Muscle layer of colon (tissue), 2 donors: ENCODE measurements at regions not wholly inside any gene's neighbourhood (a gene's known extent, or its start where the extent isn't known, plus 50 kb on each side); places are given as distances from the start of the nearest gene placed in this dataset.

Source experiments
- H3K27ac ChIP-seq: one replicate; pipeline ENCODE4 v1.7.0; 2013; ENCODE audit warnings: low read depth, mild to moderate bottlenecking, low read length, moderate library complexity
- H3K27me3 ChIP-seq, 2 donors: one replicate each; pipeline ENCODE4 v1.7.0; 2013; ENCODE audit warnings: low read length in 2 of 2, mild to moderate bottlenecking in 2 of 2; ENCODE audit not compliant: insufficient read depth in 2 of 2, control insufficient read depth in 1 of 2
- H3K36me3 ChIP-seq: one replicate; pipeline ENCODE4 v1.7.0; 2013; ENCODE audit warnings: mild to moderate bottlenecking, low read length; ENCODE audit not compliant: insufficient read depth
- H3K4me1 ChIP-seq: one replicate; pipeline ENCODE4 v1.7.0; 2013; ENCODE audit warnings: mild to moderate bottlenecking, low read length; ENCODE audit not compliant: insufficient read depth
- H3K4me3 ChIP-seq, 2 donors: one replicate each; pipeline ENCODE4 v1.7.0; 2013; ENCODE audit warnings: low read length in 2 of 2, low read depth in 1 of 2, mild to moderate bottlenecking in 1 of 2, moderate library complexity in 1 of 2
- H3K9ac ChIP-seq: one replicate; pipeline ENCODE4 v1.7.0; 2013; ENCODE audit warnings: low read length
- H3K9me3 ChIP-seq: one replicate; pipeline ENCODE4 v1.7.0; 2013; ENCODE audit warnings: mild to moderate bottlenecking, low read length
- donor health status: abdominal sarcoma.
- donor health status: Adenocarcinoma of cecum.

- Histone ChIP-seq H3K4me3 (no peak overlapping the region), H3K9ac (no peak overlapping the region), H3K36me3 (no peaks in the 10 kb centered on the region), H3K9me3 (no peaks in the 10 kb centered on the region), H3K27ac (no peak overlapping the region), H3K4me1 (peaks cover 6% of the 10 kb centered on the region), H3K27me3 (no peaks in the 10 kb centered on the region)
Measured at GRCh38 chr11:11022125-11022730, 164.4 kb upstream of the ZBED5 start.

- H3K36me3 ChIP-seq, result no peaks in the 10 kb centered on the region
- H3K4me3 ChIP-seq, result no peak overlapping the region
Measured at GRCh38 chr11:11021563-11021962, 163.7 kb upstream of the ZBED5 start.

GRCh38 chr11:11020747-11021149 is 162.9 kb upstream of the ZBED5 start:
- Histone ChIP-seq H3K9ac (no peak overlapping the region), H3K36me3 (no peaks in the 10 kb centered on the region), H3K27me3 (no peaks in the 10 kb centered on the region), H3K4me1 (peaks cover 6% of the 10 kb centered on the region), H3K9me3 (no peaks in the 10 kb centered on the region), H3K27ac (no peak overlapping the region), H3K4me3 (no peak overlapping the region)

More at GRCh38 chr11:11021563-11021962, 163.7 kb upstream of the ZBED5 start:
- Histone ChIP-seq H3K9ac (no peak overlapping the region), H3K27me3 (no peaks in the 10 kb centered on the region), H3K4me1 (peaks cover 6% of the 10 kb centered on the region), H3K9me3 (no peaks in the 10 kb centered on the region), H3K27ac (no peak overlapping the region)

- Histone ChIP-seq H3K9ac (no peak overlapping the region), H3K27ac (no peak overlapping the region), H3K4me3 (no peak overlapping the region), H3K4me1 (peaks cover 6% of the 10 kb centered on the region), H3K27me3 (no peaks in the 10 kb centered on the region), H3K36me3 (no peaks in the 10 kb centered on the region), H3K9me3 (no peaks in the 10 kb centered on the region)
Measured at GRCh38 chr11:11020219-11020726, 162.4 kb upstream of the ZBED5 start.

- Histone ChIP-seq H3K4me3 (no peak overlapping the region), H3K9me3 (no peaks in the 10 kb centered on the region), H3K27ac (no peak overlapping the region), H3K4me1 (peaks cover 6% of the 10 kb centered on the region), H3K27me3 (no peaks in the 10 kb centered on the region), H3K9ac (no peak overlapping the region), H3K36me3 (no peaks in the 10 kb centered on the region)
Measured at GRCh38 chr11:11016943-11017342, 159.1 kb upstream of the ZBED5 start.

GRCh38 chr11:11016068-11016467 is 158.2 kb upstream of the ZBED5 start:
- Histone ChIP-seq H3K36me3 (no peaks in the 10 kb centered on the region), H3K4me1 (peaks cover 4% of the 10 kb centered on the region), H3K9me3 (no peaks in the 10 kb centered on the region), H3K9ac (no peak overlapping the region), H3K27ac (no peak overlapping the region), H3K4me3 (no peak overlapping the region), H3K27me3 (no peaks in the 10 kb centered on the region)

GRCh38 chr11:11011617-11012016 is 153.8 kb upstream of the ZBED5 start:
- H3K9ac ChIP-seq, result no peak overlapping the region
- H3K27ac ChIP-seq, result no peak overlapping the region
- no peaks in the 10 kb centered on the region for H3K36me3 ChIP-seq
- no peaks in the 10 kb centered on the region for H3K27me3 ChIP-seq
- H3K4me1 ChIP-seq, result no peaks in the 10 kb centered on the region
- no peaks in the 10 kb centered on the region for H3K9me3 ChIP-seq
- no peak overlapping the region for H3K4me3 ChIP-seq

GRCh38 chr11:11010624-11011127 is 152.8 kb upstream of the ZBED5 start:
- no peaks in the 10 kb centered on the region for H3K4me1 ChIP-seq
- H3K27ac ChIP-seq, result no peak overlapping the region
- H3K27me3 ChIP-seq, result no peaks in the 10 kb centered on the region
- H3K36me3 ChIP-seq, result no peaks in the 10 kb centered on the region
- no peak overlapping the region for H3K9ac ChIP-seq
- no peak overlapping the region for H3K4me3 ChIP-seq
- H3K9me3 ChIP-seq, result no peaks in the 10 kb centered on the region

- H3K9me3 ChIP-seq, result no peaks in the 10 kb centered on the region
- H3K36me3 ChIP-seq, result no peaks in the 10 kb centered on the region
- H3K27ac ChIP-seq, result no peak overlapping the region
- H3K27me3 ChIP-seq, result no peaks in the 10 kb centered on the region
- no peak overlapping the region for H3K4me3 ChIP-seq
- no peaks in the 10 kb centered on the region for H3K4me1 ChIP-seq
- no peak overlapping the region for H3K9ac ChIP-seq
Measured at GRCh38 chr11:11009179-11009578, 151.3 kb upstream of the ZBED5 start.

- peaks cover 31% of the 10 kb centered on the region for H3K4me1 ChIP-seq
- H3K9me3 ChIP-seq, result no peaks in the 10 kb centered on the region
- H3K27me3 ChIP-seq, result no peaks in the 10 kb centered on the region
- no peaks in the 10 kb centered on the region for H3K36me3 ChIP-seq
- H3K9ac ChIP-seq, result no peak overlapping the region
- H3K4me3 ChIP-seq, result no peak overlapping the region
- H3K27ac ChIP-seq, result no peak overlapping the region
Measured at GRCh38 chr11:11004069-11004468, 146.2 kb upstream of the ZBED5 start.

- Histone ChIP-seq H3K9me3 (no peaks in the 10 kb centered on the region), H3K36me3 (no peaks in the 10 kb centered on the region), H3K27me3 (no peaks in the 10 kb centered on the region), H3K27ac (peak overlapping the region; percentile 5), H3K4me3 (no peak overlapping the region), H3K9ac (no peak overlapping the region), H3K4me1 (peaks cover 31% of the 10 kb centered on the region)
Measured at GRCh38 chr11:11003226-11003625, 145.4 kb upstream of the ZBED5 start.
